Stimulated activated CD4-positive, alpha-beta T cell treated with anti-CD3 and anti-CD28 coated beads, Interleukin-15, amount 100 ng/mL, for 24 hours (primary cell): ENCODE measurements at regions not wholly inside any gene's neighbourhood (a gene's known extent, or its start where the extent isn't known, plus 50 kb on each side); places are given as distances from the start of the nearest gene placed in this dataset.

Experiments
- DNase-seq: peaks from one replicate; pipeline ENCODE4 v3.0.0-alpha.2; 2020

- DNase-seq = no peak
Measured at GRCh38 chr1:208598021-208598420, 353.8 kb upstream of the PLXNA2 start.

- DNase-seq = no peak
Measured at GRCh38 chr1:208599063-208599462, 354.9 kb upstream of the PLXNA2 start.

GRCh38 chr1:208600456-208601190 is 356.4 kb upstream of the PLXNA2 start:
- DNase-seq = no peak

GRCh38 chr1:208601561-208601960 is 357.4 kb upstream of the PLXNA2 start:
- DNase-seq = no peak

GRCh38 chr1:208603721-208604120 is 359.5 kb upstream of the PLXNA2 start:
- DNase-seq = no peak

GRCh38 chr1:208604295-208604694 is 360.1 kb upstream of the PLXNA2 start:
- no peak for DNase-seq

- no peak for DNase-seq
Measured at GRCh38 chr1:208606959-208607358, 362.8 kb upstream of the PLXNA2 start.

- no peak for DNase-seq
Measured at GRCh38 chr1:208607616-208608015, 363.4 kb upstream of the PLXNA2 start.

- no peak for DNase-seq
Measured at GRCh38 chr1:208614610-208615009, 370.4 kb upstream of the PLXNA2 start.

- DNase-seq = no peak
Measured at GRCh38 chr1:208615371-208615770, 371.2 kb upstream of the PLXNA2 start.

- DNase-seq = no peak
Measured at GRCh38 chr1:208616776-208617175, 372.6 kb upstream of the PLXNA2 start.

GRCh38 chr1:208628022-208628914 is 384.1 kb upstream of the PLXNA2 start:
- no peak for DNase-seq

GRCh38 chr1:208631092-208631491 is 386.9 kb upstream of the PLXNA2 start:
- DNase-seq = no peak

- no peak for DNase-seq
Measured at GRCh38 chr1:208631506-208631905, 387.3 kb upstream of the PLXNA2 start.

- no peak for DNase-seq
Measured at GRCh38 chr1:208634346-208635140, 390.4 kb upstream of the PLXNA2 start.

GRCh38 chr1:208637181-208637580 is 393.0 kb upstream of the PLXNA2 start:
- DNase-seq = no peak

- DNase-seq = no peak
Measured at GRCh38 chr1:208639382-208639781, 395.2 kb upstream of the PLXNA2 start.

GRCh38 chr1:208640295-208640694 is 396.1 kb upstream of the PLXNA2 start:
- no peak for DNase-seq

- no peak for DNase-seq
Measured at GRCh38 chr1:208641579-208642280, 397.5 kb upstream of the PLXNA2 start.

- DNase-seq = no peak
Measured at GRCh38 chr1:208643005-208643597, 398.9 kb upstream of the PLXNA2 start.

GRCh38 chr1:208644401-208645160 is 400.4 kb upstream of the PLXNA2 start:
- DNase-seq = no peak
